HepG2 (cell line): ENCODE measurements at regions not wholly inside any gene's neighbourhood (a gene's known extent, or its start where the extent isn't known, plus 50 kb on each side); places are given as distances from the start of the nearest gene placed in this dataset.

Source experiments
- ATAC-seq: fragments of 200-7000 bp; cut with Tn5 transposase; 3 replicates; pipeline ENCODE4 v1.9.1; 2020; ENCODE audit warnings: mild to moderate bottlenecking, moderate library complexity
- BruUV-seq: library from RNA; stranded (reverse); fragments of 400-500 nt; replicated peaks from 2 replicates; lab custom pipeline; 2021; lab: Mats Ljungman, UMichigan
- CTCF ChIA-PET: fragments of 300-600 bp; formaldehyde crosslinking; extraction: SDS; loops from one replicate; lab custom pipeline; 2021; ENCODE audit warnings: low total read pairs, inconsistent platforms, low intra/inter-chr PET ratio; lab: Yijun Ruan, JAX
- POLR2A ChIA-PET: fragments of 350-600 bp; sonication (Branson Sonifier 250); formaldehyde crosslinking; loops from one replicate; lab custom pipeline; 2020; ENCODE audit warnings: antibody characterized with exemption, inconsistent platforms; lab: Yijun Ruan, JAX
- DNase-seq: peaks from one replicate; pipeline ENCODE4 v3.0.0-alpha.2; 2015; ENCODE audit warnings: low spot score
- FAIRE-seq: peaks from 3 replicates; lab custom pipeline; 2011; peaks lifted over from hg19 to GRCh38; lab: Jason Lieb, UNC
- H2AFZ ChIP-seq: one replicate; pipeline ENCODE4 v1.6.1; 2011; ENCODE audit warnings: low read length, inconsistent platforms
- H3K27ac ChIP-seq: fragments of 300-600 bp; 3 replicates; pipeline ENCODE4 v1.8.0; 2011; ENCODE audit warnings: mixed run types, mild to moderate bottlenecking, mixed read lengths, low read length, inconsistent platforms; ENCODE audit not compliant: insufficient read depth; ENCODE audit errors: extremely low read length
- H3K27me3 ChIP-seq, 2 experiments: fragments of 200-600 bp in 1 of 2; 2 replicates in 1 of 2; 3 replicates in 1 of 2; pipeline versions ENCODE4 v1.6.0 to v1.8.0; 2011; ENCODE audit warnings: low read length in 2 of 2, mild to moderate bottlenecking in 2 of 2, moderate library complexity in 2 of 2, inconsistent platforms in 1 of 2; ENCODE audit not compliant: insufficient read depth in 2 of 2, control insufficient read depth in 1 of 2
- H3K36me3 ChIP-seq, 2 experiments: fragments of 200-600 bp in 1 of 2; replicated peaks in 1 of 2; 2 replicates in 1 of 2; 3 replicates in 1 of 2; pipeline versions ENCODE4 v1.5.1 to v1.8.0; 2011; ENCODE audit warnings: low read length in 2 of 2, inconsistent platforms in 1 of 2; ENCODE audit not compliant: insufficient read depth in 2 of 2, control insufficient read depth in 1 of 2
- H3K4me1 ChIP-seq: 2 replicates; pipeline ENCODE4 v1.5.1; 2012; ENCODE audit warnings: low read length, inconsistent platforms; ENCODE audit not compliant: insufficient read depth
- H3K4me2 ChIP-seq: 2 replicates; pipeline ENCODE4 v1.6.0; 2011; ENCODE audit warnings: low read depth, low read length, inconsistent platforms
- H3K4me3 ChIP-seq, 3 experiments: fragments of 200-600 bp in 1 of 3; sonication (generic), shearing (Covaris generic) in 1 of 3; replicated peaks in 1 of 3; 2 replicates each; pipeline ENCODE4 v1.5.1; 2011 to 2016; ENCODE audit warnings: low read length in 3 of 3, inconsistent platforms in 2 of 3, low read depth in 2 of 3, mild to moderate bottlenecking in 2 of 3, control low read depth in 1 of 3, mixed read lengths in 1 of 3; ENCODE audit not compliant: insufficient read depth in 1 of 3
- H3K79me2 ChIP-seq: one replicate; pipeline ENCODE4 v1.6.1; 2011; ENCODE audit warnings: low read length, inconsistent platforms; ENCODE audit not compliant: insufficient read depth
- H3K9ac ChIP-seq: 2 replicates; pipeline ENCODE4 v1.6.0; 2011; ENCODE audit warnings: mild to moderate bottlenecking, low read depth, low read length, inconsistent platforms; ENCODE audit not compliant: insufficient read depth
- H3K9me3 ChIP-seq: 2 replicates; pipeline ENCODE4 v1.5.1; 2012; ENCODE audit warnings: mild to moderate bottlenecking, low read length
- H4K20me1 ChIP-seq: 2 replicates; pipeline ENCODE4 v1.6.0; 2011; ENCODE audit warnings: inconsistent platforms, mild to moderate bottlenecking, low read length, moderate library complexity; ENCODE audit not compliant: insufficient read depth
- MAX ChIP-seq: IDR thresholded peaks from 2 replicates; pipeline ENCODE4 v1.6.1; 2012; ENCODE audit warnings: inconsistent platforms
- ZNF180 ChIP-seq: sonication (generic); formaldehyde crosslinking; IDR thresholded peaks from 2 replicates; pipeline ENCODE4 v1.4.0; 2020; ENCODE audit warnings: low read depth, missing genetic modification reagents, borderline replicate concordance
- WGBS: methylation state at CpG from one replicate; pipeline ENCODE4 v1.1.6; 2017; ENCODE audit warnings: low lambda C conversion rate; 5-methylcytosine and 5-hydroxymethylcytosine counted together
- in situ Hi-C: cut with HindIII; loops from 2 replicates; pipeline ENCODE4 v1.10.0; 2017; ENCODE audit warnings: low pct_unique_long_range_greater_than_20kb; ENCODE audit not compliant: extremely low pct_ligation_motif_present
- intact Hi-C: fragments of 100-400 bp; cut with micrococcal nuclease; formaldehyde crosslinking; loops from one replicate; pipeline ENCODE4 v1.10.0; 2022; ENCODE audit not compliant: unreplicated experiment
- TF ChIP-seq, protein P1 (sequence below): sonication (generic); formaldehyde crosslinking; IDR thresholded peaks from 2 replicates; pipeline ENCODE4 v1.9.0; 2021; ENCODE audit warnings: mild to moderate bottlenecking, missing genetic modification reagents

DNA sequence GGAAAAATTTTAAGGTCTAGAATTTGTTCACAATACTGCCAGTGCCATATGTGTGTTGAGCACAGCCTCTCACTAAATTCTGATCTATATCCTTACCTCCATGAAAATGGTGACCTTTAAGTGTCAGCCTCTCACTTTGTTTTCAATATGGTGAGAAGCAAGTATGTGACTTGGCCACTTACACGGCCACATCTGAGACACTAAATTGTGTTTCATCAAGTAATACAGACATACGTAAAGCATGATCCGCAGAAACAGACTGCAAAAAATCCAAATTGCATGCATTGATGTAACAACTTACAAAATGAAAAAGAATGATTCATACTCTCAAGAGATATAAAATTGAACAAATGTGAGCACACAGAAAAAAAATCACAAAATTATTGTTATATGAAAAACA, 55.2 kb upstream of the UGP2 start:
- no peak overlapping the region for H3K4me3 ChIP-seq
- H3K4me1 ChIP-seq: no peaks in the 10 kb centered on the region
- no peaks in the 10 kb centered on the region for H3K9me3 ChIP-seq
- in situ Hi-C loops (no loop called here), intact Hi-C loops (no loop called here)
- WGBS: 94% methylated on average over 3 of the region's 3 CpGs
- FAIRE-seq (no peak), DNase-seq (no peak), ATAC-seq (no peak)
- ChIA-PET POLR2A (no interaction called here), CTCF (no interaction called here)
- no peak for TF ChIP-seq ZNF180
- TF ChIP-seq MAX: no peak
- TF ChIP-seq, protein P1, sequence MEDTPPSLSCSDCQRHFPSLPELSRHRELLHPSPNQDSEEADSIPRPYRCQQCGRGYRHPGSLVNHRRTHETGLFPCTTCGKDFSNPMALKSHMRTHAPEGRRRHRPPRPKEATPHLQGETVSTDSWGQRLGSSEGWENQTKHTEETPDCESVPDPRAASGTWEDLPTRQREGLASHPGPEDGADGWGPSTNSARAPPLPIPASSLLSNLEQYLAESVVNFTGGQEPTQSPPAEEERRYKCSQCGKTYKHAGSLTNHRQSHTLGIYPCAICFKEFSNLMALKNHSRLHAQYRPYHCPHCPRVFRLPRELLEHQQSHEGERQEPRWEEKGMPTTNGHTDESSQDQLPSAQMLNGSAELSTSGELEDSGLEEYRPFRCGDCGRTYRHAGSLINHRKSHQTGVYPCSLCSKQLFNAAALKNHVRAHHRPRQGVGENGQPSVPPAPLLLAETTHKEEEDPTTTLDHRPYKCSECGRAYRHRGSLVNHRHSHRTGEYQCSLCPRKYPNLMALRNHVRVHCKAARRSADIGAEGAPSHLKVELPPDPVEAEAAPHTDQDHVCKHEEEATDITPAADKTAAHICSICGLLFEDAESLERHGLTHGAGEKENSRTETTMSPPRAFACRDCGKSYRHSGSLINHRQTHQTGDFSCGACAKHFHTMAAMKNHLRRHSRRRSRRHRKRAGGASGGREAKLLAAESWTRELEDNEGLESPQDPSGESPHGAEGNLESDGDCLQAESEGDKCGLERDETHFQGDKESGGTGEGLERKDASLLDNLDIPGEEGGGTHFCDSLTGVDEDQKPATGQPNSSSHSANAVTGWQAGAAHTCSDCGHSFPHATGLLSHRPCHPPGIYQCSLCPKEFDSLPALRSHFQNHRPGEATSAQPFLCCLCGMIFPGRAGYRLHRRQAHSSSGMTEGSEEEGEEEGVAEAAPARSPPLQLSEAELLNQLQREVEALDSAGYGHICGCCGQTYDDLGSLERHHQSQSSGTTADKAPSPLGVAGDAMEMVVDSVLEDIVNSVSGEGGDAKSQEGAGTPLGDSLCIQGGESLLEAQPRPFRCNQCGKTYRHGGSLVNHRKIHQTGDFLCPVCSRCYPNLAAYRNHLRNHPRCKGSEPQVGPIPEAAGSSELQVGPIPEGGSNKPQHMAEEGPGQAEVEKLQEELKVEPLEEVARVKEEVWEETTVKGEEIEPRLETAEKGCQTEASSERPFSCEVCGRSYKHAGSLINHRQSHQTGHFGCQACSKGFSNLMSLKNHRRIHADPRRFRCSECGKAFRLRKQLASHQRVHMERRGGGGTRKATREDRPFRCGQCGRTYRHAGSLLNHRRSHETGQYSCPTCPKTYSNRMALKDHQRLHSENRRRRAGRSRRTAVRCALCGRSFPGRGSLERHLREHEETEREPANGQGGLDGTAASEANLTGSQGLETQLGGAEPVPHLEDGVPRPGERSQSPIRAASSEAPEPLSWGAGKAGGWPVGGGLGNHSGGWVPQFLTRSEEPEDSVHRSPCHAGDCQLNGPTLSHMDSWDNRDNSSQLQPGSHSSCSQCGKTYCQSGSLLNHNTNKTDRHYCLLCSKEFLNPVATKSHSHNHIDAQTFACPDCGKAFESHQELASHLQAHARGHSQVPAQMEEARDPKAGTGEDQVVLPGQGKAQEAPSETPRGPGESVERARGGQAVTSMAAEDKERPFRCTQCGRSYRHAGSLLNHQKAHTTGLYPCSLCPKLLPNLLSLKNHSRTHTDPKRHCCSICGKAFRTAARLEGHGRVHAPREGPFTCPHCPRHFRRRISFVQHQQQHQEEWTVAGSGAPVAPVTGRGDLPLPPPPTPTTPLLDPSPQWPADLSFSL (CRISPR knock-in tag): no peak
- H3K36me3 ChIP-seq: no peaks in the 10 kb centered on the region
- H3K9ac ChIP-seq: no peak overlapping the region
- H3K4me2 ChIP-seq: no peak overlapping the region
- H3K27ac ChIP-seq: no peak overlapping the region
- H4K20me1 ChIP-seq: no peaks in the 10 kb centered on the region
- no peaks in the 10 kb centered on the region for H3K79me2 ChIP-seq
- no peaks in the 10 kb centered on the region for H3K27me3 ChIP-seq
- no peak overlapping the region for H2AFZ ChIP-seq
- BruUV-seq: no TSS peak
